H9 (cell line): ENCODE measurements at regions not wholly inside any gene's neighbourhood (a gene's known extent, or its start where the extent isn't known, plus 50 kb on each side); places are given as distances from the start of the nearest gene placed in this dataset.
"Not testable (repeated sequence)": the region's sequence is repeated elsewhere in the genome, so short reads cannot be mapped to it uniquely, and the experiment has no call there.

Experiments used
- DNase-seq: peaks from one replicate; pipeline ENCODE4 v3.0.0-alpha.2; 2017
- H2AFZ ChIP-seq: one replicate; pipeline ENCODE4 v1.6.1; 2013; ENCODE audit warnings: mild to moderate bottlenecking, low read length, control low read depth, moderate library complexity
- H2AK5ac ChIP-seq: 2 replicates; pipeline ENCODE4 v1.6.1; 2013; ENCODE audit warnings: low read length, control low read depth, mixed read lengths; ENCODE audit not compliant: insufficient read length
- H2BK120ac ChIP-seq: one replicate; pipeline ENCODE4 v1.6.1; 2013; ENCODE audit warnings: low read depth, mild to moderate bottlenecking, low read length, control low read depth, inconsistent platforms; ENCODE audit not compliant: poor library complexity, severe bottlenecking
- H2BK12ac ChIP-seq: 2 replicates; pipeline ENCODE4 v1.6.1; 2013; ENCODE audit warnings: low read length, control low read depth, mixed read lengths, low read depth; ENCODE audit not compliant: insufficient read length
- H2BK15ac ChIP-seq: 2 replicates; pipeline ENCODE4 v1.6.1; 2013; ENCODE audit warnings: low read depth, low read length, control low read depth
- H2BK20ac ChIP-seq: one replicate; pipeline ENCODE4 v1.6.1; 2013; ENCODE audit warnings: low read depth, mild to moderate bottlenecking, low read length, control low read depth, inconsistent platforms; ENCODE audit not compliant: poor library complexity, severe bottlenecking
- H2BK5ac ChIP-seq: 2 replicates; pipeline ENCODE4 v1.6.1; 2013; ENCODE audit warnings: low read length, control low read depth, mixed read lengths; ENCODE audit not compliant: insufficient read length
- H3K14ac ChIP-seq: 2 replicates; pipeline ENCODE4 v1.6.1; 2013; ENCODE audit warnings: low read length, control low read depth; ENCODE audit not compliant: insufficient read depth
- H3K18ac ChIP-seq: 2 replicates; pipeline ENCODE4 v1.6.1; 2013; ENCODE audit warnings: low read depth, mild to moderate bottlenecking, mixed read lengths, low read length, control low read depth; ENCODE audit not compliant: insufficient read length
- H3K23ac ChIP-seq: 2 replicates; pipeline ENCODE4 v1.6.1; 2013; ENCODE audit warnings: low read length, control low read depth, mixed read lengths, low read depth; ENCODE audit not compliant: insufficient read length
- H3K23me2 ChIP-seq: 2 replicates; pipeline ENCODE4 v1.6.1; 2013; ENCODE audit warnings: low read depth, mild to moderate bottlenecking, mixed read lengths, low read length, control low read depth; ENCODE audit not compliant: insufficient read length, poor library complexity, severe bottlenecking
- H3K27ac ChIP-seq: 2 replicates; pipeline ENCODE4 v1.5.1; 2013; ENCODE audit warnings: low read length, control low read depth, mixed read lengths, low read depth; ENCODE audit not compliant: insufficient read length
- H3K27me3 ChIP-seq: 2 replicates; pipeline ENCODE4 v1.6.1; 2013; ENCODE audit warnings: low read length, control low read depth, inconsistent platforms; ENCODE audit not compliant: insufficient read depth
- H3K4ac ChIP-seq: 2 replicates; pipeline ENCODE4 v1.6.1; 2013; ENCODE audit warnings: low read depth, mild to moderate bottlenecking, control low read depth, inconsistent platforms, low read length, moderate library complexity
- H3K4me1 ChIP-seq: 2 replicates; pipeline ENCODE4 v1.6.1; 2013; ENCODE audit warnings: low read length, control low read depth, inconsistent platforms; ENCODE audit not compliant: insufficient read depth
- H3K4me2 ChIP-seq: 2 replicates; pipeline ENCODE4 v1.6.1; 2013; ENCODE audit warnings: low read length, control low read depth, mixed read lengths; ENCODE audit not compliant: insufficient read length, insufficient read depth
- H3K56ac ChIP-seq: 2 replicates; pipeline ENCODE4 v1.6.1; 2013; ENCODE audit warnings: low read depth, mild to moderate bottlenecking, mixed read lengths, low read length, control low read depth; ENCODE audit not compliant: insufficient read length
- H3K79me1 ChIP-seq: 2 replicates; pipeline ENCODE4 v1.6.1; 2013; ENCODE audit warnings: low read depth, mild to moderate bottlenecking, moderate library complexity, low read length, control low read depth, inconsistent platforms; ENCODE audit not compliant: insufficient read depth, poor library complexity, severe bottlenecking
- H3K79me2 ChIP-seq: 2 replicates; pipeline ENCODE4 v1.6.1; 2013; ENCODE audit warnings: low read length, control low read depth, inconsistent platforms; ENCODE audit not compliant: insufficient read depth
- H3K9ac ChIP-seq: 2 replicates; pipeline ENCODE4 v1.6.1; 2013; ENCODE audit warnings: low read length, control low read depth, mixed read lengths; ENCODE audit not compliant: insufficient read length; ENCODE audit errors: extremely low read depth
- H3K9me3 ChIP-seq: one replicate; pipeline ENCODE4 v1.6.1; 2013; ENCODE audit warnings: low read depth, low read length, inconsistent platforms; ENCODE audit not compliant: control insufficient read depth
- H3T11ph ChIP-seq: one replicate; pipeline ENCODE4 v1.6.1; 2013; ENCODE audit warnings: mild to moderate bottlenecking, low read length, control low read depth, inconsistent platforms
- H4K20me1 ChIP-seq: one replicate; pipeline ENCODE4 v1.6.1; 2013; ENCODE audit not compliant: control insufficient read depth, insufficient read length, insufficient read depth
- H4K5ac ChIP-seq: 2 replicates; pipeline ENCODE4 v1.6.1; 2013; ENCODE audit warnings: low read depth, mild to moderate bottlenecking, mixed read lengths, low read length, control low read depth; ENCODE audit not compliant: insufficient read length
- H4K8ac ChIP-seq: replicated peaks from 2 replicates; pipeline ENCODE4 v1.6.1; 2013; ENCODE audit warnings: low read length, control low read depth, mixed read lengths, low read depth; ENCODE audit not compliant: insufficient read length
- H4K91ac ChIP-seq: 2 replicates; pipeline ENCODE4 v1.6.1; 2013; ENCODE audit warnings: low read depth, mild to moderate bottlenecking, moderate library complexity, mixed read lengths, low read length, control low read depth; ENCODE audit not compliant: insufficient read length
- H3K27ac Mint-ChIP-seq, 3 experiments: 2 replicates in 2 of 3; 3 replicates in 1 of 3; pipeline ENCODE4 v1.8.0; 2020 to 2021; ENCODE audit warnings: mixed read lengths in 3 of 3, mild to moderate bottlenecking in 1 of 3, moderate library complexity in 1 of 3
- H3K27me3 Mint-ChIP-seq: 2 replicates; pipeline ENCODE4 v1.8.0; 2021; ENCODE audit warnings: low read depth, mild to moderate bottlenecking, moderate library complexity, mixed read lengths
- H3K36me3 Mint-ChIP-seq, 3 experiments: 2 replicates in 2 of 3; 3 replicates in 1 of 3; pipeline ENCODE4 v1.8.0; 2020 to 2021; ENCODE audit warnings: low read depth in 3 of 3, mixed read lengths in 3 of 3; ENCODE audit not compliant: insufficient read depth in 1 of 3
- H3K4me1 Mint-ChIP-seq, 2 experiments: 2 replicates each; pipeline ENCODE4 v1.8.0; 2020; ENCODE audit warnings: mixed read lengths in 2 of 2
- H3K4me3 Mint-ChIP-seq, 2 experiments: 2 replicates in 1 of 2; 3 replicates in 1 of 2; pipeline ENCODE4 v1.8.0; 2020 to 2021; ENCODE audit warnings: mild to moderate bottlenecking in 2 of 2, mixed read lengths in 2 of 2, moderate library complexity in 1 of 2
- H3K9me3 Mint-ChIP-seq, 2 experiments: 2 replicates in 1 of 2; 3 replicates in 1 of 2; pipeline ENCODE4 v1.8.0; 2020; ENCODE audit warnings: mild to moderate bottlenecking in 2 of 2, mixed read lengths in 2 of 2, moderate library complexity in 1 of 2
- WGBS: extraction: QIAGEN DNeasy Blood & Tissue Kit; methylation state at CpG from one replicate; pipeline ENCODE4 v1.1.7; 2013; ENCODE audit warnings: missing lambda C conversion rate, low lambda C conversion rate, mixed read lengths; ENCODE audit not compliant: insufficient read length; ENCODE audit errors: extremely low coverage; 5-methylcytosine and 5-hydroxymethylcytosine counted together

DNA sequence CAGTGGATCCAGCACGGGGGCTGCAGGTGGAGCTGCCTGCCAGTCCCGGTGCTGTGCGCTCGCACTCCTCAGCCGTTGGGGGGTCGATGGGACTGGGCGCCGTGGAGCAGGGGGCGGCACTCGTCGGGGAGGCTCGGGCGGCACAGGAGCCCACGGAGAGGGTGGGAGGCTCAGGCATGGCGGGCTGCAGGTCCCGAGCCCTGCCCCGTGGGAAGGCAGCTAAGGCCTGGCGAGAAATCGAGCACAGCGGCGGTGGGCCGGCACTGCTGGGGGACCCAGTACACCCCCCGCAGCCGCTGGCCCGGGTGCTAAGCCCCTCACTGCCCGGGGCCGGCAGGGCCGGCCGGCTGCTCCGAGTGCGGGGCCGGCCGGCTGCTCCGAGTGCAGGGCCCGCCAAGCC is 52.3 kb upstream of the MARK1 start:
- not testable (repeated sequence) for H3K27me3 Mint-ChIP-seq, H3K79me2 ChIP-seq, H3K4me2 ChIP-seq, H2BK12ac ChIP-seq, H3K79me1 ChIP-seq, H2BK20ac ChIP-seq, H3K4me3 Mint-ChIP-seq, H3K23me2 ChIP-seq, H2AFZ ChIP-seq, H2BK15ac ChIP-seq, H3K4ac ChIP-seq, H2BK5ac ChIP-seq, H3K27me3 ChIP-seq, H3K9me3 ChIP-seq, H4K8ac ChIP-seq, H3K9ac ChIP-seq, H4K20me1 ChIP-seq, H3K56ac ChIP-seq, H3K4me1 ChIP-seq, DNase-seq, H2BK120ac ChIP-seq, H3T11ph ChIP-seq, H3K27ac ChIP-seq, H4K91ac ChIP-seq, H3K23ac ChIP-seq, H3K14ac ChIP-seq, H3K18ac ChIP-seq, H3K27ac Mint-ChIP-seq, H2AK5ac ChIP-seq, H3K36me3 Mint-ChIP-seq, H3K4me1 Mint-ChIP-seq, H4K5ac ChIP-seq
- no CpG with 5 or more reads among the region's 35 CpGs for WGBS
- H3K9me3 Mint-ChIP-seq, result peaks cover 10 to 12% of the 10 kb centered on the region in 2 experiments; a peak in 4 of 5 replicates

- H3K27ac ChIP-seq, H3K79me1 ChIP-seq: not testable (repeated sequence)
Measured at GRCh38 chr1:220475141-220475540, 52.8 kb upstream of the MARK1 start.

More at GRCh38 chr1:220475141-220475540, 52.8 kb upstream of the MARK1 start:
- H3K27me3 Mint-ChIP-seq, H3K56ac ChIP-seq, H4K20me1 ChIP-seq, H3K4ac ChIP-seq, H2AK5ac ChIP-seq, H3K14ac ChIP-seq, H3K27me3 ChIP-seq, H3T11ph ChIP-seq, H3K36me3 Mint-ChIP-seq, H3K4me3 Mint-ChIP-seq, H3K4me1 Mint-ChIP-seq, H3K79me2 ChIP-seq, H2BK20ac ChIP-seq, H3K9me3 ChIP-seq, H3K4me2 ChIP-seq, H3K18ac ChIP-seq, H4K8ac ChIP-seq, H4K91ac ChIP-seq, H2BK15ac ChIP-seq, H3K23ac ChIP-seq, H2BK12ac ChIP-seq, H3K9ac ChIP-seq, H2BK120ac ChIP-seq, H3K27ac Mint-ChIP-seq, H4K5ac ChIP-seq, DNase-seq, H2AFZ ChIP-seq, H3K4me1 ChIP-seq, H3K23me2 ChIP-seq, H2BK5ac ChIP-seq: not testable (repeated sequence)
- peaks cover 10 to 12% of the 10 kb centered on the region in 2 experiments; a peak in 4 of 5 replicates for H3K9me3 Mint-ChIP-seq
- WGBS, result no CpG with 5 or more reads among the region's 8 CpGs
